ENCODE measurements at regions not wholly inside any gene's neighbourhood (a gene's known extent, or its start where the extent isn't known, plus 50 kb on each side); places are given as distances from the start of the nearest gene placed in this dataset.

DNA sequence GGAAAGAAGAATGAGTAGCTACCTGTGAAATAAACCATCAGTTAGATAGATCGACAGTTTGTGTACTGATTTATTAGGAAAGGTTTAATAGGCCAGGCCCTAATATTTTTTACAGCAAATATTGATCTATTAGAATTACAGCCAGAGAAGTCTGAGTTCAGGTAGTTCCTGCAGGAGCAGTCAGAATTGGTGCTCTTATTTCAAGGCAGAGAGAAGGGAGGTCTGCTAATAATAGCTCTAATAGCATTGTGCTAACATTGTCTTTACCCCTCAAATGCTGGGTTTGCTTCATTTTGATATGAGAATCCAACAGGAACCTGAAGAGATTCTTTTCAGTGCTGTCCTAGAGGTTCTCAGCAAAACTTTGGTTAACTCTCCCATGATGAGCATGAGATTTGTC is 343.8 kb upstream of the NAV3 start:
- ATAC-seq: no peak
- no peaks in the 10 kb centered on the region for H3K36me3 Mint-ChIP-seq
- no peaks in the 10 kb centered on the region for H3K27me3 Mint-ChIP-seq
- no peaks in the 10 kb centered on the region for H3K4me1 Mint-ChIP-seq
- no peak overlapping the region for H3K4me3 Mint-ChIP-seq
- no peak overlapping the region for H3K27ac Mint-ChIP-seq
- no peaks in the 10 kb centered on the region for H3K9me3 Mint-ChIP-seq

DNA sequence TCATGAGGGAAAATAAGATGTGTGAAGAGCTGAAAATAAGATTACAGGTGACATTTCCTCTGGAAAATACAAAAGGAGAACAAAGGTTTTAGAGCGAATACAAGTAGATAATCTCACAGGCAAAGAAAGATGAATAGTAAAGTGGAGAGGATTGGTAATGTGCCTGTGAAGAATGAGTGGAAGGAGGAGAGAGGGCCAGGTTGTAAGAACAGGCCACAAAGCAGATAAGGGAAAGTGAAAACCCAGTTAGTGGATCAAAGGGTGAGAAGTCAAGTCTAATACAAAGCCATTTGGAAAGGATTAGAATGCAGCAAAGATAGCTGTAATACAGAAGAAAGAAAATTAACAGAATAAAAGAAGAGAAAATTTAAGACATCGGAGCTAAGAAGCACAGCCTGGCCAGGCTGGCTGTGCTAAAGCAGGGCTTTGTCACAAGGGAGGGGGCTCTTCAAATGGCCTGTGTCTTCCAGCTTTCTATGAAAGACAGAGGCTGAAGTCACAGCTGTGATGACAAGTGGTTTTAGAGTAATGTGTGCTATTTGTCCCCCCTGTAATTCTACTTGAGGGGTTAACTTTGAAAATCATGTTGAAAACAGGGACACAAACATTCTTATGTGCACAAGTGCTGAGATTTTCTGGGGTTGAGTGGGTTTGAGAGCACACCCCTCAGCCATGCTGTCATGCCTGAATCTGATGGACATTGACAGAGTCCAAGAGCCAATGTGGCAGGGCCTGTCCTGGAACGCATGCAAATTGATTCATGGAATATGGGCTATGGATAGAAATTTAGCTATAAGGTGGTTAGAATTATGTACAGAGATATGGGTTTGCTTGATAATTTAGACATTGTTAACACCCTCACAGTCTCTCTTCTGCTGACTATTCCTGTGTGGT is 344.5 kb upstream of the NAV3 start:
- no peak for ATAC-seq

DNA sequence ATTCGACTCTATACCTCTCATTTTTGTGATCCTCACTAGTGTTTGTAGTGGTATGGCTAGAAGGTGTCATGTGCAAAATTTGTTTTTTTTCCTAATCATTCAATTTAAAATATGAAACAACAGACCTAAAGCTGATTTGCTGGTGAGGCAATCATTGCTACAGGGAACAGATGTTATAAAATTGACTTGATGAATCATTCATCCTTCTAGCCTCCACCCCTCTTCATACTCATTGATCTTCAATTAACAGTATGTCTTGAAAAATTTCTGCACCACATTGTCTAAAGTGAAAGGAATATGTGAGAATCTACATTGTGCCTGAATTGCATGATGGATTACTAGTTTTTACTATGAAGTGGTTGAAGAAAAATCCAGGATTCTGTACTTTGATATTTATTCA is 349.0 kb upstream of the NAV3 start:
- no peaks in the 10 kb centered on the region for H3K36me3 Mint-ChIP-seq
- no peaks in the 10 kb centered on the region for H3K4me1 Mint-ChIP-seq
- no peak overlapping the region for H3K27ac Mint-ChIP-seq
- H3K4me3 Mint-ChIP-seq: no peak overlapping the region
- no peaks in the 10 kb centered on the region for H3K27me3 Mint-ChIP-seq
- H3K9me3 Mint-ChIP-seq: peaks cover 5% of the 10 kb centered on the region
- no peak for ATAC-seq

More for the DNA sequence above, 344.5 kb upstream of the NAV3 start:
- H3K9me3 Mint-ChIP-seq: peaks cover 3% of the 10 kb centered on the region
- H3K4me3 Mint-ChIP-seq: no peak overlapping the region
- H3K27ac Mint-ChIP-seq: no peak overlapping the region
- no peaks in the 10 kb centered on the region for H3K36me3 Mint-ChIP-seq
- no peaks in the 10 kb centered on the region for H3K4me1 Mint-ChIP-seq
- no peaks in the 10 kb centered on the region for H3K27me3 Mint-ChIP-seq

DNA sequence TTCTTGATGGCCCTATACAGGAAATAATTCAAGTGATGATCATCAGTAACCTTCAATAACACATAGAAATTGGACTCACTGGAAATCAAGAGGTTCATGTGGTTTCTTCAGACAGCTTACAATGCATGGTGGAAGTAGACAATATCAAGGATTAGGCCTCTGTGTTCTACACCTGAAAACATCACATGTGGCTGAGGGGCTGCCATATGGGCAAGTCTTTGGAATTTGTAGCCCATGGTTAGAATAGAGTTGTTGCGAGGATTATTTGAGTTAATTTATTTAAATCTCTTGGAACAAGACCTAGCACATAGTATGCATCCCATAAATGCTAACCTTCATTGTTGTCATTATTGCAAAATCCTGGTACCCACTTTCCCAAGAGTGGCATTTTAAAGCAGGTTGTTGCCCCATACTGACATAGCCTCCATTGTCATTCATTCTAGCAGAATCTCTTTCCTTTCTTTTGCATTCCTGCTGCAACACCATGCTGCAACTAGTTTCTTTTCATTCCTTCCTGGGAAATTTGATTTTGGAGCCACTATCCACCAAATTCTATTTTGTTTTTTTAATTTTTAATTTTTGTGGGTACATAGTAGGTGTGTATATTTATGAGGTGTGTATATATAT is 352.7 kb upstream of the NAV3 start:
- H3K27me3 Mint-ChIP-seq: no peaks in the 10 kb centered on the region
- ATAC-seq: no peak
- no peaks in the 10 kb centered on the region for H3K36me3 Mint-ChIP-seq
- no peak overlapping the region for H3K4me3 Mint-ChIP-seq
- no peaks in the 10 kb centered on the region for H3K4me1 Mint-ChIP-seq
- H3K9me3 Mint-ChIP-seq: peaks cover 8% of the 10 kb centered on the region
- H3K27ac Mint-ChIP-seq: no peak overlapping the region

DNA sequence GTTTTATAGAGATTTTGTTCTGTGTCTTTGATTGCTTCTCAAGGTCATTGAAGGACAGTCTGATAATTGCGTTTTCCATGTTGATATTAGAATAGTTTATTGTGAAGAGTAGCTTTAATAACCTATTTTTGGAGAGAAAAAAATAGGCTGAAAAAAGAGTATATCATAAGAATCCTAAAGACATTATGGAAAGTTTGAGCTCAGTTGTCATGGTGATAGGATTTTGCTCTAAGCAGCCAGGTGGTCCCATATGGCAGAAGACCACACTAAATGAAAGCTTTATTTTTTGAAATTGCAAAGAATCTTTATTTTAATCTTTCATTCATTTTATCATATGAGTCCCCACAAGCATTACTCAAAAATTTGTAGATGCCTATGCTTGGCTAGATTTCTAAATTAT is 358.9 kb upstream of the NAV3 start:
- H3K9me3 Mint-ChIP-seq: peaks cover 3% of the 10 kb centered on the region
- ATAC-seq: no peak

DNA sequence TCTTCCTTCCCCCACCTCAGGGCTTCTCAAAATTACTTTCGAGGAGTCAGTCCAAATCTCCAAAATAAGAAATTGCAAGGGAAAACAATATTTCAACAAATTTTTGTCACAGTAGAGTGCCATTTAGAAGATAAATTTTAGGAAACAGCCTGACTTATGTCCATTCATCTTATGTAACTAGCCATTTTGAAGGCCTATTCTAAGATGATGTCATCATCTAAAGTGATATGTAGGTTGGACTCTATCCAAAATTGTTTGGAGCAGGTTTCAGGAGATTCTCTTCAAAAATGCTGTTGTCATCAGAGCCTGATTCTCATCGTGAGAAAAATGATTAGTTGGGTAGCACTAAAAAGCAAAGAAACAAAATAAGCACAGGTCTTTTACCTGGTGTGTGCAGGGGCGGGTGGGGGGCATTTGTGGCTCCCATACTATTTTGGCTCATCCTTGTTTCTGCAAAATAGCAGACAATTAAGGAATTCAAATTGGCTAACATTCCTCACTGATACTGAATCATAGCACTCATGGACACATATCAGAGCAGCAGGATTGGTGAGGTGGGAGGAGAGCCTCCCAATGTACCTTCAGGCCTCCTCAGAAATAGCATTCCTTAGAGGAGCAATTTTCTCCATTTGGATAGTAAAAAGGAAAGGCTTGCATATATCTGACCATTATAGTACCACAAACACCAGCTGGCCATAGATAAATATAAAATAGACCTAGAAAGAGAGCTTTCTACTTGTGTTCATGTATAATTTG is 360.9 kb upstream of the NAV3 start:
- H3K27ac Mint-ChIP-seq: no peak overlapping the region
- no peaks in the 10 kb centered on the region for H3K36me3 Mint-ChIP-seq
- H3K4me3 Mint-ChIP-seq: no peak overlapping the region
- no peaks in the 10 kb centered on the region for H3K9me3 Mint-ChIP-seq
- H3K27me3 Mint-ChIP-seq: no peaks in the 10 kb centered on the region
- no peak for ATAC-seq
- H3K4me1 Mint-ChIP-seq: no peaks in the 10 kb centered on the region

More for the DNA sequence above, 358.9 kb upstream of the NAV3 start:
- no peaks in the 10 kb centered on the region for H3K27me3 Mint-ChIP-seq
- H3K36me3 Mint-ChIP-seq: no peaks in the 10 kb centered on the region
- H3K4me1 Mint-ChIP-seq: no peaks in the 10 kb centered on the region
- H3K27ac Mint-ChIP-seq: no peak overlapping the region
- no peak overlapping the region for H3K4me3 Mint-ChIP-seq

DNA sequence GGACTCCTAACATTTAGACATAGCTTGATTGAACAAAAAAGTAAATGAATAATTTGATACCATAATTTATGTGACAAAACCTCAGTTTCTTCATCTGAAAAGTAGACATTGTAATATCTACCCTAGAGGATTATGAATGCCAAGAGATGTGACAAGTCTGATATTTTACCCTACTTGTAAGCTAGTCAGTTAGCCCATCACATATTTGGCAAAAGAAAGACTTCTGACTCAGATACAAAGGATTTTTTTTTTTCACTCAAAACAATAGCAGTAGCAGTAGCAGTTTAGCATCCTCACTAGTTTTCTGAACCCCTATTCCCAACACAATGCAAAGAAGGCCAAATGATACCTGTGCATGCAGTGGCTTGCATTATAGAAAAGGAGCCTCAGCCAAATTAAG is 377.3 kb upstream of the E2F7 start:
- Mint-ChIP-seq H3K4me3 (no peak overlapping the region), H3K4me1 (no peaks in the 10 kb centered on the region), H3K27me3 (no peaks in the 10 kb centered on the region), H3K27ac (no peak overlapping the region), H3K9me3 (no peaks in the 10 kb centered on the region), H3K36me3 (no peaks in the 10 kb centered on the region)
- ATAC-seq: no peak

DNA sequence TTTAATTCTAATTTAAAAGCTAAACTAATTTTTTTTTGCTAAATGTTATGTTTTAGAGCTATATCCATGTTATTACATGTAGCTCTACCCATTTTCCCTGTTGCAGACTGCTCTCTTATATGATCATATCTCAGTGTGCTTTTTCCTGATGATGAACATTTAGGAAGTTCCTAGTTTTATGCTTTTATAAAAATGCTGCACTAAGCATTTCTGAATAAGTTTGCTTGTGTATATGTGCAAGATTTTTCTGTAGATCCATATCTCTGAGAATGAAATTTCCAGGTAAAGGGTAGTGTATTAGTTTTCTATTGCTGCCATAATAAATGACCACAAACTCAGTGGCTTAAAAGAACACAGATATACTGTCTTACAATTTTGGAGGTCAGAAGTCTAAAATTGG is 374.4 kb upstream of the E2F7 start:
- H3K9me3 Mint-ChIP-seq: peaks cover 2% of the 10 kb centered on the region
- H3K27ac Mint-ChIP-seq: no peak overlapping the region
- no peak overlapping the region for H3K4me3 Mint-ChIP-seq
- H3K27me3 Mint-ChIP-seq: no peaks in the 10 kb centered on the region
- H3K36me3 Mint-ChIP-seq: no peaks in the 10 kb centered on the region
- no peak for ATAC-seq
- no peaks in the 10 kb centered on the region for H3K4me1 Mint-ChIP-seq

DNA sequence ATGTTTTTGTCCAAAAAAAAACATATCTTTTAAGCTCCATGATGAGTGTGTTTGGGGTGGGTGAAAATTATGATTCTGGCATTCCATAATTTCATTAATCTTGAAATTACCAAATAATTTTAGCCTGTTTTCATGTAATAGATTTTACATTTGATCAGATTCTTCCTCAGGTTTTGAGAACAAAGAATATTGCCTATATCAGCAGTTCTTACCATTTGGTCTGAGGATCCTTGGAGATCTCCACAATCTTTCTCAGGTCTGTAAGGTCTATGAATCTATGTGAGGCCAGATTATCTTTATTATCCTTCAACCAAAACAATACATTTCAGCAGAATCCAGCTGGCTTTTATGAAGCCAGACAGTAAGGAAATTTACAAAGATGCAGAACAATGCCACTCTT is 373.3 kb upstream of the E2F7 start:
- H3K4me3 Mint-ChIP-seq: no peak overlapping the region

DNA sequence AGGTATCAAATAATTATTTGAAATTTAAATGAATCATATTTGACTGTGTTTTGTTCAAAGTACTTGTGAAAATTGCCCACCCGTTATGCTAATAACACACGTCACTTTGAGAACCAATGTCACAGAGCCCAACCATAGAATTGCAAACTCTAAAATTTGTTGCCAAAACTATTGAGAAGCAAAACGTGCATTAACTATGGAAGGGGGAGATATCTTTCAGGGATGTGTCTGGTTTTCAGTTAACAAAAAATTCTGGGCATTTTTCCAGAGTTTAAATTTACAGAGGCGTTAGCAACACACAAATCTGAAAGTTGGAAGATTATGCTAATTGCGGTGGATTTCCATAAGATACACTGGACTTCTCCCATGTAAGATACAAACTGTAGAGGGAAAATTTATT is 371.8 kb upstream of the E2F7 start:
- Mint-ChIP-seq H3K27me3 (no peaks in the 10 kb centered on the region), H3K27ac (no peak overlapping the region), H3K4me1 (no peaks in the 10 kb centered on the region), H3K9me3 (peaks cover 2% of the 10 kb centered on the region), H3K36me3 (no peaks in the 10 kb centered on the region), H3K4me3 (no peak overlapping the region)
- ATAC-seq: no peak

More for the DNA sequence above, 373.3 kb upstream of the E2F7 start:
- Mint-ChIP-seq H3K9me3 (peaks cover 2% of the 10 kb centered on the region), H3K36me3 (no peaks in the 10 kb centered on the region), H3K4me1 (no peaks in the 10 kb centered on the region), H3K27ac (no peak overlapping the region), H3K27me3 (no peaks in the 10 kb centered on the region)
- no peak for ATAC-seq

DNA sequence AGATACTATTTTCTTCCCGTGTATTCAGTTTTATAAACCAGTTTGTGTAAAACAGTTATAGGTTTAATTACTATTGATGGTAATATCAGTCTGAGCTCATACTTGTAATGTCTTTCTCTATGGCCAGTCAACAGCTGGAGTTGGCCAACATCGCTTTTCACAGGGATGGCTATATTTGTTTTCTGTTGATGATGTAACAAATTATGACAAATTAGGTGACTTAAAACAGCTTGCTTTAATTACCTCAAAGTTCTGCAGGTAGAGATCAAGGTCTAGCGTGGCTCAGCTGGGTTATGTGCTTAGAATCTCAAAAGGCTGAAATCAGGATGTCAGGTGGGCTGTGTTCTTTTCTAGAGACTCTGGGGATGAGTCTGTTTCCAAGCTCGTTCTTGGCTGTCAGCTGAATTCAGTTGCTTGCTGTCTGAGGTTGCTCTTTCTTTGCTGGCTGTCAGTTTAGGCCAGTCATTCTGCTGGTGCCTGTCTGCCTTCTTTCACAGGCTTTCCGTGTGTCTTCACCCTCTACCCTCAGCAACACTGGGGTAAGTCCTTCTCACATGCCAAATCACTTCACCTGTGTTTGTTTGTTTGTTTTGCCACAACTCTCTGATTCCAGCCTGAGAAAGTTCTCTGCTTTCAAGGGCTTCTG is 370.2 kb upstream of the E2F7 start:
- H3K27me3 Mint-ChIP-seq: no peaks in the 10 kb centered on the region
- no peaks in the 10 kb centered on the region for H3K36me3 Mint-ChIP-seq
- no peak for ATAC-seq
- H3K4me3 Mint-ChIP-seq: no peak overlapping the region
- H3K27ac Mint-ChIP-seq: no peak overlapping the region
- no peaks in the 10 kb centered on the region for H3K4me1 Mint-ChIP-seq
- peaks cover 2% of the 10 kb centered on the region for H3K9me3 Mint-ChIP-seq

DNA sequence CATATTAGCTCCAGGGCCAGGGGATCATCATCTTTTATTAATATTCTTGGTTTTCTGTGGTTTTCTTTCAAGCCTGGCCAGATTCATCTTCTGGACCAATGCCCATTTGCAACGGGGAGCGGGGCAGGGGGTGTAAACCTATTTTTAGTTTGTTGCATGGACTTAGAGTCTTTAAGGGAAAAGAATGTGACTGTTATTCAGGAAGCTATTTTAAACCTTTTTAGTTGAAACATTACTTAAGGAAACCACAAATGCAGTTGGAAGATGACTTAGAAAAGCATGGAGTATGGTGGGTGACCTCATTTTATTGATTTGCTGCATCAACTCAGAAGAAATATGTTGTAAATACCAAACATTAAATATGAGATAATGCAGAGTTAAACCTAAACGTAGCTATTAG is 368.4 kb upstream of the E2F7 start:
- ATAC-seq: no peak
- Mint-ChIP-seq H3K4me3 (no peak overlapping the region), H3K36me3 (no peaks in the 10 kb centered on the region), H3K27ac (no peak overlapping the region), H3K9me3 (peaks cover 2% of the 10 kb centered on the region), H3K4me1 (no peaks in the 10 kb centered on the region), H3K27me3 (no peaks in the 10 kb centered on the region)

DNA sequence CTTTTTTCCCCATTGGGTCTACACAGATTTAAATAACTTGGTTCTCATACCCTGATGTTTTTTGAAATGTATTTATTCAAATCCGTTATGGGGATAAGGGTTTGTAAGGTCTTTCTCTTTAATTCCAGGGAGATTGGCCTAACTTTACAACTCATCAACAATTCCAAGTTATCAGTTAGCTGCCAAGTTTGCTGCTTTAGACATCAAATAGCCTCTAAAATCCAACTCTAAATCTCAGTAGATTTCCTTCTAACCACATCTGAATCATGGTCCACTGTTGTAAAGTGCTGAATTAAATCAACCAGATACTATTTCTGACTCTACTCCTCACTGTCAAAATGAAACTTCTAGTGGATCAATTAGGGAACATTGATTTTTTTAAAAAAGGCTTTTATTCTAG is 364.1 kb upstream of the E2F7 start:
- peaks cover 4% of the 10 kb centered on the region for H3K9me3 Mint-ChIP-seq
- no peak overlapping the region for H3K27ac Mint-ChIP-seq
- no peak overlapping the region for H3K4me3 Mint-ChIP-seq
- ATAC-seq: no peak
- no peaks in the 10 kb centered on the region for H3K4me1 Mint-ChIP-seq
- no peaks in the 10 kb centered on the region for H3K36me3 Mint-ChIP-seq
- H3K27me3 Mint-ChIP-seq: no peaks in the 10 kb centered on the region

DNA sequence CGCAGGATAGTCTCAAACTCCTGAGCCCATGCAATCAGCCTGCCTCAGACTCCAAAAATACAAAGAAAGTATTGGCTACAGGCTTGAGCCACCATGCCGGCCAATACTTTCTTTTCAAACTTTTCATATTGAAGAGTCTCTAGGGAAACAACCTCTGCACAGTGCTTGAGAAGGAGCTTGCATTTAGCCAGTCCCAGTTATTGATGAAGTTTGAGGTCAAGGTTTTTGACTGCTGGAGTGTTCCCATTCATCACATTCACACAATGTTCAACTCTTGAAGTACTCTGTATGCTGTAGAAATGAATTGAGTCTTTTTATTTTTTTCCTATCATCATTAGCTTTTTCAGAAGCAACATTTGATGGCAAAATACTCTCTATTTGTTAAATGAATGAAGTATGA is 355.8 kb upstream of the E2F7 start:
- no peak overlapping the region for H3K27ac Mint-ChIP-seq
- no peak for ATAC-seq

DNA sequence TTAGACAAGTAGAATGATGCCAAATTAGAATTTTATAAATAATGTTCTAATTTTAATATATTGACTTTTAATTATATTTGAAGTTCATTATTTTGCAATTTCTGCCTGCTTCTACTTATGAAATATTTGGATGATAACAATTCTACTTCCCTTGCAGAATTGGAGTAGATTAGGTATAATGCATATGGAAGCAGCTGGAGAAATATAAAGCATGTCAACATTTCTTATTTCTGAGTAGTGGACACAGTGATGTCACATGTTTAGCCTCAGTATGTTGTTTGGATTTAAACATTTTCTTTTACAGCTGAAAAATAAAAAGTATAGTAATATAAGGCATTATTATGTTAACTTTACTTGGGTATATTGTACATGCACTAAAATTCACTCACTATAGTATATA is 344.2 kb upstream of the E2F7 start:
- ATAC-seq: no peak
- Mint-ChIP-seq H3K36me3 (no peaks in the 10 kb centered on the region), H3K9me3 (no peaks in the 10 kb centered on the region), H3K27ac (no peak overlapping the region), H3K4me3 (no peak overlapping the region), H3K4me1 (no peaks in the 10 kb centered on the region), H3K27me3 (no peaks in the 10 kb centered on the region)

More for the DNA sequence above, 355.8 kb upstream of the E2F7 start:
- Mint-ChIP-seq H3K4me3 (no peak overlapping the region), H3K4me1 (no peaks in the 10 kb centered on the region), H3K27me3 (no peaks in the 10 kb centered on the region), H3K9me3 (peaks cover 3% of the 10 kb centered on the region), H3K36me3 (no peaks in the 10 kb centered on the region)

Data from stimulated activated memory B cell treated with anti-CD40 and anti-IgM and Interleukin-4, amounts not matched to agents 10 μg/mL and 1 μg/mL and 100 μg/mL, for 72 hours (primary cell).